ENCODE measurements at regions not wholly inside any gene's neighbourhood (a gene's known extent, or its start where the extent isn't known, plus 50 kb on each side); places are given as distances from the start of the nearest gene placed in this dataset.

- H3K27me3 ChIP-seq (ENCODE audit: insufficient read depth, low read length, poor library complexity, severe bottlenecking): no peaks in the 10 kb centered on the region
- H2AFZ ChIP-seq (ENCODE audit: low read length): no peak overlapping the region
- H3K36me3 ChIP-seq (ENCODE audit: insufficient read depth, low read length): no peaks in the 10 kb centered on the region
- H3K79me2 ChIP-seq (ENCODE audit: insufficient read depth, low read length): no peaks in the 10 kb centered on the region
- H3K4me2 ChIP-seq (ENCODE audit: low read depth, low read length, poor library complexity, severe bottlenecking): no peak overlapping the region
- H4K20me1 ChIP-seq (ENCODE audit: insufficient read depth, low read length, poor library complexity, severe bottlenecking): no peaks in the 10 kb centered on the region
- H3F3A ChIP-seq (ENCODE audit: low read depth): no peaks in the 10 kb centered on the region
- H3K4me3 ChIP-seq (ENCODE audit: low read length, poor library complexity, severe bottlenecking): no peak overlapping the region
- H3K9me2 ChIP-seq (replicated peaks; ENCODE audit: low read depth, low read length): no peaks in the 10 kb centered on the region
- no peaks in the 10 kb centered on the region for H3K9me3 ChIP-seq (ENCODE audit: insufficient read depth, low read depth, low read length)
- H3K9ac ChIP-seq (ENCODE audit: low read depth, low read length, poor library complexity, severe bottlenecking): no peak overlapping the region
- no peaks in the 10 kb centered on the region for H3K4me1 ChIP-seq (ENCODE audit: insufficient read depth, low read length, poor library complexity, severe bottlenecking)
- TF ChIP-seq, protein P1, sequence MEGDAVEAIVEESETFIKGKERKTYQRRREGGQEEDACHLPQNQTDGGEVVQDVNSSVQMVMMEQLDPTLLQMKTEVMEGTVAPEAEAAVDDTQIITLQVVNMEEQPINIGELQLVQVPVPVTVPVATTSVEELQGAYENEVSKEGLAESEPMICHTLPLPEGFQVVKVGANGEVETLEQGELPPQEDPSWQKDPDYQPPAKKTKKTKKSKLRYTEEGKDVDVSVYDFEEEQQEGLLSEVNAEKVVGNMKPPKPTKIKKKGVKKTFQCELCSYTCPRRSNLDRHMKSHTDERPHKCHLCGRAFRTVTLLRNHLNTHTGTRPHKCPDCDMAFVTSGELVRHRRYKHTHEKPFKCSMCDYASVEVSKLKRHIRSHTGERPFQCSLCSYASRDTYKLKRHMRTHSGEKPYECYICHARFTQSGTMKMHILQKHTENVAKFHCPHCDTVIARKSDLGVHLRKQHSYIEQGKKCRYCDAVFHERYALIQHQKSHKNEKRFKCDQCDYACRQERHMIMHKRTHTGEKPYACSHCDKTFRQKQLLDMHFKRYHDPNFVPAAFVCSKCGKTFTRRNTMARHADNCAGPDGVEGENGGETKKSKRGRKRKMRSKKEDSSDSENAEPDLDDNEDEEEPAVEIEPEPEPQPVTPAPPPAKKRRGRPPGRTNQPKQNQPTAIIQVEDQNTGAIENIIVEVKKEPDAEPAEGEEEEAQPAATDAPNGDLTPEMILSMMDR (conservative IDR thresholded peaks at IDR 0.05; ENCODE audit: low read length): no peak
- no peak for TF ChIP-seq EZH2phosphoT487 (IDR thresholded peaks at IDR 0.05; ENCODE audit: borderline replicate concordance)
These were observed 56.7 kb upstream of the PRKAR2B start for GRCh38 chr7:106987777-106988176.

GRCh38 chr7:106992511-106992910, 52.0 kb upstream of the PRKAR2B start:
- TF ChIP-seq, protein P1 (conservative IDR thresholded peaks at IDR 0.05; ENCODE audit: low read length): no peak
- TF ChIP-seq EZH2phosphoT487 (IDR thresholded peaks at IDR 0.05; ENCODE audit: borderline replicate concordance): no peak
- no peak overlapping the region for H3K4me3 ChIP-seq (ENCODE audit: low read length, poor library complexity, severe bottlenecking)
- no peaks in the 10 kb centered on the region for H3K9me3 ChIP-seq (ENCODE audit: insufficient read depth, low read depth, low read length)

More at GRCh38 chr7:106992511-106992910, 52.0 kb upstream of the PRKAR2B start:
- Histone ChIP-seq H3K36me3 (ENCODE audit: insufficient read depth, low read length) (no peaks in the 10 kb centered on the region), H3K27me3 (ENCODE audit: insufficient read depth, low read length, poor library complexity, severe bottlenecking) (no peaks in the 10 kb centered on the region), H3K9me2 (replicated peaks; ENCODE audit: low read depth, low read length) (no peaks in the 10 kb centered on the region), H3F3A (ENCODE audit: low read depth) (no peaks in the 10 kb centered on the region), H3K9ac (ENCODE audit: low read depth, low read length, poor library complexity, severe bottlenecking) (no peak overlapping the region), H3K4me1 (ENCODE audit: insufficient read depth, low read length, poor library complexity, severe bottlenecking) (no peaks in the 10 kb centered on the region), H4K20me1 (ENCODE audit: insufficient read depth, low read length, poor library complexity, severe bottlenecking) (no peaks in the 10 kb centered on the region), H3K79me2 (ENCODE audit: insufficient read depth, low read length) (no peaks in the 10 kb centered on the region), H3K4me2 (ENCODE audit: low read depth, low read length, poor library complexity, severe bottlenecking) (no peak overlapping the region), H2AFZ (ENCODE audit: low read length) (no peak overlapping the region)

Data from Loucy (cell line).